SK-N-MC (cell line): ENCODE measurements at regions not wholly inside any gene's neighbourhood (a gene's known extent, or its start where the extent isn't known, plus 50 kb on each side); places are given as distances from the start of the nearest gene placed in this dataset.
"Not testable (repeated sequence)": the region's sequence is repeated elsewhere in the genome, so short reads cannot be mapped to it uniquely, and the experiment has no call there.

Source experiments
- DNase-seq: peaks from one replicate; pipeline ENCODE4 v3.0.0-alpha.2; 2011; ENCODE audit warnings: low read depth, low spot score
- H3K27ac ChIP-seq: fragments of 200-600 bp; sonication (generic); 2 replicates; pipeline ENCODE4 v1.5.1; 2016; ENCODE audit warnings: mixed run types
- H3K36me3 ChIP-seq: fragments of 200-600 bp; sonication (generic); 2 replicates; pipeline ENCODE4 v1.6.1; 2017; ENCODE audit warnings: antibody characterized with exemption, low read length, mixed read lengths; ENCODE audit not compliant: insufficient read depth
- H3K4me3 ChIP-seq: fragments of 200-600 bp; sonication (generic); 2 replicates; pipeline ENCODE4 v1.5.1; 2016
- H3K9ac ChIP-seq: fragments of 200-600 bp; sonication (generic); 2 replicates; pipeline ENCODE4 v1.8.0; 2017; ENCODE audit warnings: mixed run types, mixed read lengths; ENCODE audit not compliant: insufficient read length
- H3K9me3 ChIP-seq: fragments of 200-600 bp; sonication (generic); 2 replicates; pipeline ENCODE4 v1.6.1; 2017; ENCODE audit warnings: low read depth, mild to moderate bottlenecking, antibody characterized with exemption, low read length, moderate library complexity, mixed read lengths
- EZH2 ChIP-seq: fragments of 200-600 bp; sonication (generic); IDR thresholded peaks from one replicate; pipeline ENCODE4 v1.6.1; 2017; ENCODE audit warnings: antibody characterized with exemption
- FOXP2 ChIP-seq: optimal IDR thresholded peaks from 2 replicates; pipeline ENCODE3; 2011; ENCODE audit warnings: mild to moderate bottlenecking, moderate library complexity; ENCODE audit not compliant: insufficient read depth; ENCODE audit errors: extremely low read length, control extremely low read depth
- POLR2AphosphoS5 ChIP-seq: IDR thresholded peaks from 2 replicates; pipeline ENCODE4 v1.6.1; 2012; ENCODE audit warnings: mild to moderate bottlenecking, low read depth, low read length, borderline replicate concordance

GRCh38 chr2:196290136-196290535, 118.8 kb upstream of the STK17B start:
- Histone ChIP-seq H3K27ac (no peak overlapping the region), H3K9me3 (no peaks in the 10 kb centered on the region), H3K9ac (no peak overlapping the region), H3K36me3 (no peaks in the 10 kb centered on the region), H3K4me3 (no peak overlapping the region)
- TF ChIP-seq EZH2 = no peak
- no peak for TF ChIP-seq POLR2AphosphoS5
- no peak for TF ChIP-seq FOXP2
- no peak for DNase-seq

- no peak overlapping the region for H3K9ac ChIP-seq
- H3K4me3 ChIP-seq = no peak overlapping the region
- H3K36me3 ChIP-seq = no peaks in the 10 kb centered on the region
- TF ChIP-seq FOXP2 (no peak), POLR2AphosphoS5 (no peak), EZH2 (no peak)
- H3K27ac ChIP-seq = no peak overlapping the region
- H3K9me3 ChIP-seq = no peaks in the 10 kb centered on the region
- no peak for DNase-seq
Observed at GRCh38 chr2:196290569-196290968, 119.2 kb upstream of the STK17B start.

- Histone ChIP-seq H3K27ac (no peak overlapping the region), H3K9ac (no peak overlapping the region)
- DNase-seq = no peak
Observed at GRCh38 chr2:196291426-196291825, 120.0 kb upstream of the STK17B start.

GRCh38 chr2:196291873-196292800, 120.8 kb upstream of the STK17B start:
- Histone ChIP-seq H3K27ac (no peak overlapping the region), H3K4me3 (no peak overlapping the region), H3K9ac (no peak overlapping the region), H3K9me3 (no peaks in the 10 kb centered on the region), H3K36me3 (no peaks in the 10 kb centered on the region)
- DNase-seq = no peak
- no peak for TF ChIP-seq EZH2
- TF ChIP-seq POLR2AphosphoS5 = no peak
- no peak for TF ChIP-seq FOXP2

More at GRCh38 chr2:196291426-196291825, 120.0 kb upstream of the STK17B start:
- Histone ChIP-seq H3K36me3 (no peaks in the 10 kb centered on the region), H3K4me3 (no peak overlapping the region), H3K9me3 (no peaks in the 10 kb centered on the region)
- TF ChIP-seq FOXP2 (no peak), POLR2AphosphoS5 (no peak), EZH2 (no peak)

GRCh38 chr2:196293751-196294515, 122.6 kb upstream of the STK17B start:
- Histone ChIP-seq H3K9ac (no peak overlapping the region), H3K36me3 (no peaks in the 10 kb centered on the region), H3K27ac (no peak overlapping the region), H3K4me3 (no peak overlapping the region), H3K9me3 (no peaks in the 10 kb centered on the region)
- TF ChIP-seq EZH2 (no peak), FOXP2 (no peak), POLR2AphosphoS5 (no peak)
- DNase-seq = no peak

GRCh38 chr2:196294516-196294909, 123.1 kb upstream of the STK17B start:
- DNase-seq = no peak
- Histone ChIP-seq H3K9ac (no peak overlapping the region), H3K9me3 (no peaks in the 10 kb centered on the region), H3K36me3 (no peaks in the 10 kb centered on the region), H3K27ac (no peak overlapping the region), H3K4me3 (no peak overlapping the region)
- TF ChIP-seq FOXP2 = no peak
- no peak for TF ChIP-seq POLR2AphosphoS5
- no peak for TF ChIP-seq EZH2

- Histone ChIP-seq H3K9me3 (no peaks in the 10 kb centered on the region), H3K9ac (no peak overlapping the region), H3K36me3 (no peaks in the 10 kb centered on the region), H3K4me3 (no peak overlapping the region), H3K27ac (no peak overlapping the region)
- TF ChIP-seq POLR2AphosphoS5 = no peak
- no peak for TF ChIP-seq FOXP2
- TF ChIP-seq EZH2 = no peak
- no peak for DNase-seq
Observed at GRCh38 chr2:196295005-196295404, 123.6 kb upstream of the STK17B start.

GRCh38 chr2:196298106-196298723, 126.8 kb upstream of the STK17B start:
- H3K27ac ChIP-seq, H3K9me3 ChIP-seq, H3K4me3 ChIP-seq, DNase-seq, H3K9ac ChIP-seq, H3K36me3 ChIP-seq: not testable (repeated sequence)
